Neural progenitor cell (in vitro differentiated cells): ENCODE measurements at regions not wholly inside any gene's neighbourhood (a gene's known extent, or its start where the extent isn't known, plus 50 kb on each side); places are given as distances from the start of the nearest gene placed in this dataset.

Source experiments
- DNase-seq: peaks from one replicate; pipeline ENCODE4 v3.0.0-alpha.2; 2016; ENCODE audit warnings: low spot score
- H2AFZ ChIP-seq: fragments of 200-600 bp; sonication (generic); replicated peaks from 2 replicates; pipeline ENCODE4 v1.6.1; 2016; ENCODE audit warnings: antibody characterized with exemption
- H3F3A ChIP-seq: fragments of 200-600 bp; sonication (generic); 2 replicates; pipeline ENCODE4 v1.6.1; 2016; ENCODE audit warnings: antibody characterized with exemption, low read depth
- H3K27ac ChIP-seq: fragments of 200-600 bp; sonication (generic); 2 replicates; pipeline ENCODE4 v1.5.1; 2016; ENCODE audit warnings: mild to moderate bottlenecking
- H3K27me3 ChIP-seq: fragments of 200-600 bp; sonication (generic); 2 replicates; pipeline ENCODE4 v1.6.1; 2016; ENCODE audit warnings: mild to moderate bottlenecking, moderate library complexity
- H3K36me3 ChIP-seq: fragments of 200-600 bp; sonication (generic); 2 replicates; pipeline ENCODE4 v1.5.1; 2016
- H3K4me1 ChIP-seq: fragments of 200-600 bp; sonication (generic); 2 replicates; pipeline ENCODE4 v1.6.1; 2016; ENCODE audit warnings: mixed run types
- H3K4me2 ChIP-seq: fragments of 200-600 bp; sonication (generic); 2 replicates; pipeline ENCODE4 v1.6.1; 2016
- H3K4me3 ChIP-seq: fragments of 200-600 bp; sonication (generic); 2 replicates; pipeline ENCODE4 v1.5.1; 2016
- H3K79me2 ChIP-seq: fragments of 200-600 bp; sonication (generic); 2 replicates; pipeline ENCODE4 v1.6.1; 2016; ENCODE audit warnings: low read depth
- H3K9ac ChIP-seq: fragments of 200-600 bp; sonication (generic); 2 replicates; pipeline ENCODE4 v1.6.1; 2016
- H3K9me3 ChIP-seq: fragments of 200-600 bp; sonication (generic); 2 replicates; pipeline ENCODE4 v1.5.1; 2016; ENCODE audit warnings: low read depth
- H4K20me1 ChIP-seq: fragments of 200-600 bp; sonication (generic); 2 replicates; pipeline ENCODE4 v1.6.1; 2016; ENCODE audit warnings: low read depth
- H3K27ac Mint-ChIP-seq: 3 replicates; pipeline ENCODE4 v1.8.0; 2021; ENCODE audit warnings: mixed read lengths
- H3K27me3 Mint-ChIP-seq: 2 replicates; pipeline ENCODE4 v1.8.0; 2022; ENCODE audit warnings: low read depth, mild to moderate bottlenecking, inconsistent platforms, moderate library complexity, mixed read lengths; ENCODE audit not compliant: insufficient read depth
- H3K36me3 Mint-ChIP-seq: 3 replicates; pipeline ENCODE4 v1.8.0; 2021; ENCODE audit warnings: mixed read lengths
- H3K4me1 Mint-ChIP-seq: 3 replicates; pipeline ENCODE4 v1.8.0; 2021; ENCODE audit warnings: mixed read lengths
- H3K4me3 Mint-ChIP-seq: 3 replicates; pipeline ENCODE4 v1.8.0; 2021; ENCODE audit warnings: mild to moderate bottlenecking, moderate library complexity, mixed read lengths
- H3K9me3 Mint-ChIP-seq: 3 replicates; pipeline ENCODE4 v1.8.0; 2020; ENCODE audit warnings: mixed read lengths
- EZH2 ChIP-seq: fragments of 200-600 bp; sonication (generic); IDR thresholded peaks from 2 replicates; pipeline ENCODE4 v1.6.1; 2017; ENCODE audit warnings: antibody characterized with exemption, mild to moderate bottlenecking, moderate library complexity
- EZH2phosphoT487 ChIP-seq: fragments of 200-600 bp; sonication (generic); IDR thresholded peaks from 2 replicates; pipeline ENCODE4 v1.6.1; 2017; ENCODE audit warnings: antibody characterized with exemption
- TF ChIP-seq, protein P1 (sequence below): fragments of 200-600 bp; sonication (generic); IDR thresholded peaks from 2 replicates; pipeline ENCODE4 v1.5.1; 2017; ENCODE audit warnings: antibody characterized with exemption, mild to moderate bottlenecking

DNA sequence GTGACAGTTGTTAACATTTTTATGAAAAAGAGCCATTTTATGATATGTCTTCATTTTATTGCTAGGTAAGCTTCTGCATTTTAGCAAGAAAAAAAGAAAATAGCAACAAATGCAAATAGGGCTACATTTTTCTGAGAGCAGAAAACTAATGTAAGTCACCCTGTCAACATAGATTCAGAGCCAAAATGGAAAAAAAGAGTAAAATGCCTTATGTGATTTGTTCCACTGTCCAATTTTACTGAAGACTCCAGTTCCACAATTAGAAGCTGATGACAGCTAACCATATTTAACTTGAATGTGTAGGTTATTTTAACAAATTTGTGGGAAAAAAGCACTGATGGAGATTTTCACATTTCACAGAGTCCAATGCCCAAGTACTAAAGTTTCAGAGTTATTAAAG is 772.3 kb downstream of the FAT4 start:
- Histone ChIP-seq H3K9me3 (no peaks in the 10 kb centered on the region), H3K27ac (no peak overlapping the region), H3K36me3 (no peaks in the 10 kb centered on the region), H4K20me1 (no peaks in the 10 kb centered on the region), H3F3A (no peaks in the 10 kb centered on the region), H3K4me3 (no peak overlapping the region), H3K79me2 (no peaks in the 10 kb centered on the region), H3K27me3 (no peaks in the 10 kb centered on the region), H3K9ac (no peak overlapping the region), H3K4me2 (no peak overlapping the region), H2AFZ (no peak overlapping the region), H3K4me1 (no peaks in the 10 kb centered on the region)
- Mint-ChIP-seq H3K9me3 (no peaks in the 10 kb centered on the region), H3K27me3 (no peaks in the 10 kb centered on the region), H3K27ac (no peak overlapping the region), H3K36me3 (no peaks in the 10 kb centered on the region), H3K4me3 (no peak overlapping the region), H3K4me1 (no peaks in the 10 kb centered on the region)
- no peak for DNase-seq
- TF ChIP-seq EZH2phosphoT487 (no peak), EZH2 (no peak)
- TF ChIP-seq, protein P1, sequence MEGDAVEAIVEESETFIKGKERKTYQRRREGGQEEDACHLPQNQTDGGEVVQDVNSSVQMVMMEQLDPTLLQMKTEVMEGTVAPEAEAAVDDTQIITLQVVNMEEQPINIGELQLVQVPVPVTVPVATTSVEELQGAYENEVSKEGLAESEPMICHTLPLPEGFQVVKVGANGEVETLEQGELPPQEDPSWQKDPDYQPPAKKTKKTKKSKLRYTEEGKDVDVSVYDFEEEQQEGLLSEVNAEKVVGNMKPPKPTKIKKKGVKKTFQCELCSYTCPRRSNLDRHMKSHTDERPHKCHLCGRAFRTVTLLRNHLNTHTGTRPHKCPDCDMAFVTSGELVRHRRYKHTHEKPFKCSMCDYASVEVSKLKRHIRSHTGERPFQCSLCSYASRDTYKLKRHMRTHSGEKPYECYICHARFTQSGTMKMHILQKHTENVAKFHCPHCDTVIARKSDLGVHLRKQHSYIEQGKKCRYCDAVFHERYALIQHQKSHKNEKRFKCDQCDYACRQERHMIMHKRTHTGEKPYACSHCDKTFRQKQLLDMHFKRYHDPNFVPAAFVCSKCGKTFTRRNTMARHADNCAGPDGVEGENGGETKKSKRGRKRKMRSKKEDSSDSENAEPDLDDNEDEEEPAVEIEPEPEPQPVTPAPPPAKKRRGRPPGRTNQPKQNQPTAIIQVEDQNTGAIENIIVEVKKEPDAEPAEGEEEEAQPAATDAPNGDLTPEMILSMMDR = no peak

DNA sequence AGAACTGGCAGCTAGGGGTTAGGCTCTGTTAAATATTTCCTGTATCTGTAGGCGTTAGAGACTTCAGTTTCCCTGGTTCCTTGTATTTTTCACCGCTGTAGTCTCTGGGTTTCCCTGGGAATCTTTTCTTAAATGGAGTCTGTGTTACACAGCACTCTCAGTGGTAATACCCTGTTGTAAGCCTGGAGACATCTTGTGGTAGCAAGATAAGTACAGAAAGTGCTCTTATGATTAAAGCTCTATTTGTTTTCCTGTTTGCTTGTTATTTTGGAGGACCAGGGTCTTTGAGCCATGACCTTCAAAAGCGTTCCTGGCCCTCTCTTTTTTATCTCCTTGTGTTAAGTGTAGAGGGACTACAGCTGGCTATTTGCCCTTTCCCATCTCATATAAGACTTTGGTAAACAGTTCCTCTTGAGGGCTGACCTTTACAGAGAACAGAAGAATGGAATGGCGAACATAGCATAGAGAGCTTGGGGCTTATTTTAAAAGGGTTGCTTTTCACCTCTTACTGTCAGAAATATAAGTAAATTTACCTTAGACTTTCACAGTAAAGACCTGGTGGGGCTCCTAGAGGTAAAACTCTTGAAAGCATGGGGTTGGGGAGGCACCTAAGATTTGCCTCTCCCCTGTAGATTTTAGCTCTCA is 782.5 kb downstream of the FAT4 start:
- no peaks in the 10 kb centered on the region for H3K9me3 Mint-ChIP-seq
- H3K27ac ChIP-seq = no peak overlapping the region
- no peak for DNase-seq
- H3K36me3 Mint-ChIP-seq = no peaks in the 10 kb centered on the region
- H2AFZ ChIP-seq = peak overlapping the region; percentile 35
- TF ChIP-seq, protein P1 = no peak
- no peak overlapping the region for H3K27ac Mint-ChIP-seq
- no peaks in the 10 kb centered on the region for H4K20me1 ChIP-seq
- H3K79me2 ChIP-seq = no peaks in the 10 kb centered on the region
- no peak overlapping the region for H3K4me3 Mint-ChIP-seq
- no peaks in the 10 kb centered on the region for H3K27me3 ChIP-seq
- no peak overlapping the region for H3K4me3 ChIP-seq
- H3K4me1 Mint-ChIP-seq = no peaks in the 10 kb centered on the region
- H3K36me3 ChIP-seq = no peaks in the 10 kb centered on the region
- no peak overlapping the region for H3K4me2 ChIP-seq
- H3F3A ChIP-seq = no peaks in the 10 kb centered on the region
- no peaks in the 10 kb centered on the region for H3K27me3 Mint-ChIP-seq
- H3K9ac ChIP-seq = no peak overlapping the region
- no peaks in the 10 kb centered on the region for H3K4me1 ChIP-seq
- H3K9me3 ChIP-seq = no peaks in the 10 kb centered on the region

DNA sequence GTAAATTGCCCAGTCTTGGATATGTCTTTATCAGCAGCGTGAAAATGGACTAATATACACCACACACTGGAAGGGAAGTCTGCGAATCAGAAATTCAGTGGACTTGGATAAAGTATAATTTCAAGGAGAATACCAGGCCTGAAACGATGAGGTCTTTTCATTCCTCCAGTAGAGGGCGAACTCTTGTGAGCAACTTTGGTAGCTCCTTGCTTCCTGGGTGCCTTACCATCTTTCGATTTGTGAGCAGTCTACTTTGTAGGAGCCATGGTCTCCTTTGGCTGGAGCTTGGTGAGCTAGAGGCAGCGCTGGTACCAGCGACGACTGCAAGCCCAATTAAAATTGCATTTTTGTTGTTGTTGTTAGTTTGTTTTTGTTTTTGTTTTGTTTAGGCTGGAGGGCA is 791.9 kb downstream of the FAT4 start:
- Histone ChIP-seq H3K36me3 (no peaks in the 10 kb centered on the region), H3K9ac (no peak overlapping the region), H3F3A (no peaks in the 10 kb centered on the region), H3K79me2 (no peaks in the 10 kb centered on the region), H3K4me1 (no peaks in the 10 kb centered on the region), H3K4me2 (no peak overlapping the region), H3K27me3 (no peaks in the 10 kb centered on the region), H3K27ac (no peak overlapping the region), H4K20me1 (no peaks in the 10 kb centered on the region), H2AFZ (no peak overlapping the region), H3K9me3 (no peaks in the 10 kb centered on the region), H3K4me3 (no peak overlapping the region)
- Mint-ChIP-seq H3K4me1 (no peaks in the 10 kb centered on the region), H3K36me3 (no peaks in the 10 kb centered on the region), H3K4me3 (no peak overlapping the region), H3K27ac (no peak overlapping the region), H3K27me3 (no peaks in the 10 kb centered on the region), H3K9me3 (peaks cover 2% of the 10 kb centered on the region)
- TF ChIP-seq EZH2phosphoT487 (no peak), EZH2 (no peak)
- TF ChIP-seq, protein P1 = peak; percentile 31
- peak; percentile 18 for DNase-seq
